ENCODE measurements at regions not wholly inside any gene's neighbourhood (a gene's known extent, or its start where the extent isn't known, plus 50 kb on each side); places are given as distances from the start of the nearest gene placed in this dataset.

- Histone ChIP-seq H3K4me1 (peaks cover 0 to 15% (median 0%) of the 10 kb centered on the region in 12 donors), H3K4me3 (no peak overlapping the region), H3K36me3 (no peaks in the 10 kb centered on the region), H3K27ac (no peak overlapping the region), H3K27me3 (peaks cover 0 to 12% (median 0%) of the 10 kb centered on the region in 9 donors), H3K9me3 (peaks cover 0 to 6% (median 0%) of the 10 kb centered on the region in 12 donors)
- TF ChIP-seq, protein P1, sequence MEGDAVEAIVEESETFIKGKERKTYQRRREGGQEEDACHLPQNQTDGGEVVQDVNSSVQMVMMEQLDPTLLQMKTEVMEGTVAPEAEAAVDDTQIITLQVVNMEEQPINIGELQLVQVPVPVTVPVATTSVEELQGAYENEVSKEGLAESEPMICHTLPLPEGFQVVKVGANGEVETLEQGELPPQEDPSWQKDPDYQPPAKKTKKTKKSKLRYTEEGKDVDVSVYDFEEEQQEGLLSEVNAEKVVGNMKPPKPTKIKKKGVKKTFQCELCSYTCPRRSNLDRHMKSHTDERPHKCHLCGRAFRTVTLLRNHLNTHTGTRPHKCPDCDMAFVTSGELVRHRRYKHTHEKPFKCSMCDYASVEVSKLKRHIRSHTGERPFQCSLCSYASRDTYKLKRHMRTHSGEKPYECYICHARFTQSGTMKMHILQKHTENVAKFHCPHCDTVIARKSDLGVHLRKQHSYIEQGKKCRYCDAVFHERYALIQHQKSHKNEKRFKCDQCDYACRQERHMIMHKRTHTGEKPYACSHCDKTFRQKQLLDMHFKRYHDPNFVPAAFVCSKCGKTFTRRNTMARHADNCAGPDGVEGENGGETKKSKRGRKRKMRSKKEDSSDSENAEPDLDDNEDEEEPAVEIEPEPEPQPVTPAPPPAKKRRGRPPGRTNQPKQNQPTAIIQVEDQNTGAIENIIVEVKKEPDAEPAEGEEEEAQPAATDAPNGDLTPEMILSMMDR (IDR thresholded peaks at IDR 0.05): no peak
- TF ChIP-seq POLR2A (IDR thresholded peaks at IDR 0.05): no peak
- 83 to 87% (median 86%) methylated on average over 4 of the region's 4 CpGs for WGBS, 4 donors
- intact Hi-C loops (cut with DNase I): no loop called here
- DNase-seq (no peak), ATAC-seq (no peak)
Measured at GRCh38 chr6:159445351-159445750, 247.7 kb downstream of the SOD2 start.

DNA sequence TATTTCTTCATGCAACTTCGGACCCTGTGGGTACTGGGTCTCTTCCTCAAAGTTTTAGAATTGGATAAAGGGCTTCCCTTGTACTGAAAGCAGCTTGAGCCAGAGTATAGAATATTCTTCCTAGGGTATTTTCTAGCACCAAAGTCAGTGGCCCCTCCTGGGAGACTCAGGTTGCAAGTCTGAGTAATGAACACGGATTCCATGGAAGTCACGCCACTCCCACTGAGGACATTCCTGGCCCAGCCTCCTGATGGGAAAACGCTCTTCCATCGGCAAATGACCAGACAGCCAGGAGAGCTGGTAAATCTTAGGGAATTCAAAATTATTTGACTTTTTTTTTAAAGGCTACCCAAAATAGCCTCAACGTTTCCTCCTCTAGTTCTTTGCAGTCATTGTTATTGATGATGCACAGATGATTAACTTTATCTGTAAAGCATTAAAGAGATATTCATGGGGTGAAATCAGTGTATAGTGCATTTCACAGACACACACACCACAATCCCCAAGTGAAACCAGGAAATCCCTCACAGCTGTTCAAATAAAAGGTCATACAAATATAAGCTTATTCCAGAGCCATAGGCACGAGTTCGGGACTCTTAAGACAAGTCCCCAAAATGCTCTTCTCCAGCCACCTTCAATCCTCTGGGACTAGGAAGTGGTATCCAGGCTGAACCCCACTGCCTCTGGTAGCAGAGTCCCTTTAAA, 248.8 kb downstream of the SOD2 start:
- Histone ChIP-seq H3K4me1 (peaks cover 0 to 15% (median 0%) of the 10 kb centered on the region in 12 donors), H3K27ac (no peak overlapping the region), H3K4me3 (no peak overlapping the region), H3K27me3 (peaks cover 0 to 12% (median 0%) of the 10 kb centered on the region in 9 donors), H3K36me3 (no peaks in the 10 kb centered on the region), H3K9me3 (peaks cover 0 to 6% (median 0%) of the 10 kb centered on the region in 12 donors)
- DNase-seq (no peak), ATAC-seq (no peak)
- intact Hi-C loops (cut with DNase I): no loop called here
- TF ChIP-seq, protein P1 (IDR thresholded peaks at IDR 0.05): no peak
- no peak for TF ChIP-seq POLR2A (IDR thresholded peaks at IDR 0.05)
- 53 to 65% (median 56%) methylated on average over 8 of the region's 8 CpGs for WGBS, 4 donors

- Histone ChIP-seq H3K9me3 (peaks cover 0 to 6% (median 0%) of the 10 kb centered on the region in 12 donors), H3K4me1 (peaks cover 0 to 15% (median 0%) of the 10 kb centered on the region in 12 donors), H3K27ac (no peak overlapping the region), H3K36me3 (no peaks in the 10 kb centered on the region), H3K4me3 (no peak overlapping the region), H3K27me3 (peaks cover 0 to 9% (median 0%) of the 10 kb centered on the region in 9 donors)
- DNase-seq (no peak), ATAC-seq (no peak)
- TF ChIP-seq POLR2A (IDR thresholded peaks at IDR 0.05): no peak
- TF ChIP-seq, protein P1 (IDR thresholded peaks at IDR 0.05): no peak
- WGBS, 4 donors: 61 to 70% (median 66%) methylated on average over 8 of the region's 8 CpGs
- intact Hi-C loops (cut with DNase I): no loop called here
Measured at GRCh38 chr6:159443417-159443920, 249.6 kb downstream of the SOD2 start.

DNA sequence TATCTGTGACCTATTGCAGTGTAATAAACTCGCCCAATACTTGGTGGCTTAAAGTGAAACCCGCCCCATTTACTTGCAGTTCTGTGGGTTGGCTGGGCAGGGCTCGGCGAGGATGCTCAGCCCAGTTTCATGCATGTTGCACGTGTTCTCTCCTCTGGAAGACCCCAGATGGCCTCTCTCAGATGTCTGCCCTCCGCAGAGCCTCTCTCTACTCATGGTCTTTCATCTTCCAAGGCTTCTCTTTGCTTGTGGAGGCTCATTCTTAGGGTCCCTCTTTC, 251.4 kb downstream of the SOD2 start:
- Histone ChIP-seq H3K9me3 (peaks cover 0 to 6% (median 0%) of the 10 kb centered on the region in 12 donors), H3K4me1 (peaks cover 0 to 15% (median 0%) of the 10 kb centered on the region in 12 donors), H3K4me3 (no peak overlapping the region), H3K27ac (no peak overlapping the region), H3K36me3 (no peaks in the 10 kb centered on the region), H3K27me3 (peaks cover 0 to 9% (median 0%) of the 10 kb centered on the region in 9 donors)
- WGBS, 4 donors: 80 to 92% (median 84%) methylated on average over 5 to 6 of the region's 6 CpGs
- DNase-seq (no peak), ATAC-seq (no peak)
- intact Hi-C loops (cut with DNase I): no loop called here
- TF ChIP-seq POLR2A (IDR thresholded peaks at IDR 0.05): no peak
- TF ChIP-seq, protein P1 (IDR thresholded peaks at IDR 0.05): no peak
